Stimulated activated effector memory CD8-positive, alpha-beta T cell treated with anti-CD3 and anti-CD28 coated beads, Interleukin-12 subunit alpha, Interleukin-12 subunit beta, amount 100 ng/mL, for 72 hours (primary cell): ENCODE measurements at regions not wholly inside any gene's neighbourhood (a gene's known extent, or its start where the extent isn't known, plus 50 kb on each side); places are given as distances from the start of the nearest gene placed in this dataset.
"Not testable (repeated sequence)": the region's sequence is repeated elsewhere in the genome, so short reads cannot be mapped to it uniquely, and the experiment has no call there.

Experiments
- ATAC-seq: fragments of 150-1000 bp; cut with Tn5 transposase; 2 replicates; pipeline ENCODE4 v1.10.0; 2021
- DNase-seq, 2 donors: peaks; one replicate each; pipeline ENCODE4 v3.0.0; 2021 to 2022; ENCODE audit warnings: low spot score in 2 of 2
- H3K27ac Mint-ChIP-seq: one replicate; pipeline ENCODE4 v1.8.0; 2022; ENCODE audit warnings: mild to moderate bottlenecking, mixed read lengths
- H3K36me3 Mint-ChIP-seq: one replicate; pipeline ENCODE4 v1.8.0; 2022; ENCODE audit warnings: mild to moderate bottlenecking, mixed read lengths
- H3K4me1 Mint-ChIP-seq: one replicate; pipeline ENCODE4 v1.8.0; 2022; ENCODE audit warnings: mixed read lengths
- H3K4me3 Mint-ChIP-seq: one replicate; pipeline ENCODE4 v1.8.0; 2022; ENCODE audit warnings: mild to moderate bottlenecking, mixed read lengths
- H3K9me3 Mint-ChIP-seq: one replicate; pipeline ENCODE4 v1.8.0; 2022; ENCODE audit warnings: mixed read lengths

DNA sequence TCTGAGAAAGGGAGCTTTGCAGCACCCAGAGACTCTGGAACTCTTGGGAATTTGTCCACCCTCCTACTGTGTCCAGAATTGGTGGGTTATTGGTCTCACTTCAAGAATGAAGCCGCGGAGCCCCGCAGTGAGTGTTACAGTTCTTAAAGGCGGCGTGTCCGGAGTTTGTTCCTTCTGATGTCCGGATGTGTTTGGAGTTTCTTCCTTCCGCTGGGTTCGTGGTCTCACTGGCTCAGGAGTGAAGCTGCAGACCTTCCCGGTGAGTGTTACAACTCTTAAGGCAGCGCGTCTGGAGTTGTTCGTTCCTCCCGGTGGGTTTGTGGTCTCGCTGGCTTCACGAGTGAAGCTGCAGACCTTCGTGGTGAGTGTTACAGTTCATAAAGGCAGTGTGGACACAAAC is 824.7 kb downstream of the LRRTM4 start:
- H3K4me1 Mint-ChIP-seq, H3K36me3 Mint-ChIP-seq, H3K27ac Mint-ChIP-seq, H3K4me3 Mint-ChIP-seq, ATAC-seq, DNase-seq: not testable (repeated sequence)
- H3K9me3 Mint-ChIP-seq, result peaks cover 22% of the 10 kb centered on the region

GRCh38 chr2:76692908-76693307 is 829.3 kb downstream of the LRRTM4 start:
- H3K27ac Mint-ChIP-seq, result no peak overlapping the region
- DNase-seq (no peak), ATAC-seq (no peak)
- peaks cover 22% of the 10 kb centered on the region for H3K9me3 Mint-ChIP-seq
- H3K36me3 Mint-ChIP-seq, result no peaks in the 10 kb centered on the region
- no peak overlapping the region for H3K4me3 Mint-ChIP-seq
- no peaks in the 10 kb centered on the region for H3K4me1 Mint-ChIP-seq

- Mint-ChIP-seq H3K4me3 (no peak overlapping the region), H3K36me3 (no peaks in the 10 kb centered on the region), H3K4me1 (no peaks in the 10 kb centered on the region), H3K27ac (no peak overlapping the region), H3K9me3 (peaks cover 18% of the 10 kb centered on the region)
- ATAC-seq (no peak), DNase-seq (no peak)
Observed at GRCh38 chr2:76688732-76689131, 833.4 kb downstream of the LRRTM4 start.

- ATAC-seq (no peak), DNase-seq (no peak)
- Mint-ChIP-seq H3K4me3 (no peak overlapping the region), H3K27ac (no peak overlapping the region), H3K9me3 (peaks cover 19% of the 10 kb centered on the region), H3K4me1 (no peaks in the 10 kb centered on the region), H3K36me3 (no peaks in the 10 kb centered on the region)
Observed at GRCh38 chr2:76687923-76688322, 834.3 kb downstream of the LRRTM4 start.

- no peak for ATAC-seq
- peaks cover 16% of the 10 kb centered on the region for H3K9me3 Mint-ChIP-seq
- H3K36me3 Mint-ChIP-seq, result no peaks in the 10 kb centered on the region
Observed at GRCh38 chr2:76684756-76685155, 837.4 kb downstream of the LRRTM4 start.

DNA sequence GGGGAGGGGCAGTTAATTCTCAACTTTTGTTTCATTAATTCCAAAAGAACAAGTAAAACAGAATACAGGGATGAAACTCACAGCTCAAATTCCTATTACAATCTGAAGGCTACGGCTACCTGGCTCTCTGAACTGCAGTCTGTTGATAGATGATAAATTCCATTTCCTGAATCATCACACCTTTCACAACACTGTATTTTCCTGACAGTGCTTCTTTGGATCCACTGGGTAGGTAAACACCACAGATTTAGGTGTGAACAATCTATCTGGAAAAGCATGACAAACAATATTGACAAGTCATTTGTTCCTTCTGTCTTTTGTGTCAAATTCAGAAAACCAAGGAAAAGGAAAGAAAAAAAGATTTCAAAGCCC is 843.2 kb downstream of the LRRTM4 start:
- H3K4me1 Mint-ChIP-seq, result no peaks in the 10 kb centered on the region
- H3K27ac Mint-ChIP-seq, result no peak overlapping the region
- no peak for DNase-seq
- H3K9me3 Mint-ChIP-seq, result peaks cover 7% of the 10 kb centered on the region
- ATAC-seq, result no peak
- H3K4me3 Mint-ChIP-seq, result no peak overlapping the region
- H3K36me3 Mint-ChIP-seq, result no peaks in the 10 kb centered on the region

More at GRCh38 chr2:76684756-76685155, 837.4 kb downstream of the LRRTM4 start:
- DNase-seq, result no peak
- Mint-ChIP-seq H3K27ac (no peak overlapping the region), H3K4me3 (no peak overlapping the region), H3K4me1 (no peaks in the 10 kb centered on the region)

GRCh38 chr2:76678383-76679024 is 843.7 kb downstream of the LRRTM4 start:
- no peak overlapping the region for H3K27ac Mint-ChIP-seq
- no peak for ATAC-seq
- H3K36me3 Mint-ChIP-seq, result no peaks in the 10 kb centered on the region
- no peak overlapping the region for H3K4me3 Mint-ChIP-seq
- H3K9me3 Mint-ChIP-seq, result peaks cover 7% of the 10 kb centered on the region
- DNase-seq, result no peak
- H3K4me1 Mint-ChIP-seq, result no peaks in the 10 kb centered on the region

- Mint-ChIP-seq H3K9me3 (peaks cover 13% of the 10 kb centered on the region), H3K4me1 (no peaks in the 10 kb centered on the region), H3K36me3 (no peaks in the 10 kb centered on the region), H3K27ac (no peak overlapping the region), H3K4me3 (no peak overlapping the region)
- ATAC-seq (no peak), DNase-seq (no peak)
Observed at GRCh38 chr2:76675212-76675611, 847.0 kb downstream of the LRRTM4 start.

DNA sequence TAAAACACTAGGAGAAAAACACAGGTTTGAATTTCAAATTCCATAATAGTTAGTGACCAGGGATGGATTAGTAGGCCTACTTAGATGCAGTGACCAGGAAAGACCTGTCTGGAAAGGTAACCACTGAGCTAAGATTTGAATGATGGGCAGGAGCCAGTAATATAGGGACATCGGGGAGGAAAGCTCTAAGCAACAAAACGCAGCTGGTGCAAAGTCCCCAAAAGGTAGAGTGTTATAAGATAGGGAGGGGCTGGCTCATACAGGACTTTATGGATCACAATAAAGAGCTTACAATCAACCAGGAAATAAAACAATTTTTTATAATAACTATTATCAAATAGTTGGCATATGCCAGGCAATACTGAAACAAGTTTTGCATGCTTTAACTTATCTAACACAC is 849.4 kb downstream of the LRRTM4 start:
- Mint-ChIP-seq H3K4me3 (no peak overlapping the region), H3K36me3 (no peaks in the 10 kb centered on the region), H3K4me1 (no peaks in the 10 kb centered on the region), H3K9me3 (peaks cover 18% of the 10 kb centered on the region), H3K27ac (no peak overlapping the region)
- no peak for ATAC-seq
- DNase-seq, result no peak

DNA sequence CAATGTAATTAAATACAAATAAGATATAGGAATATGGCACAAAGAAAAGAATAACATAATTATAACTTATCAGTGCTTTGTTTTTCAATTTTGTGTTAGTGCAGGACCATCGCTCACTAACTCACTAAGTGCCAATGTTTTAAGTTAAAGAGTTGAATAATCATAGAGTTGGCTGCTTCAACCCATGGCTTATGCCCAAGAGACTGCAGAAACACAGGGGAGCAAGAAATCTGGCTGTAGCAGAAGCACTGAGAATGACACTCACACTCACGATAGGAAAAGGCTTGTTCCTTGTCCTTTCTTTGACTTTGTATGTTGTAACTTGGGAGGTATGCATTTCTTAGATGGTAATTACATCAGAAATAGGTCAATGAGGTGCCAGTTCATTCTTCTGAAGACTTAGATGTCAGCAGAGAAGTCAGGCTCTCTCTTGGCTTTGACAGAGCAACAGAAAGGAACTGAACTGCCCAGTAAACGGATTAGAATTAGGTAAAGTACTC is 852.2 kb downstream of the LRRTM4 start:
- Mint-ChIP-seq H3K36me3 (no peaks in the 10 kb centered on the region), H3K9me3 (peaks cover 14% of the 10 kb centered on the region), H3K4me1 (no peaks in the 10 kb centered on the region), H3K27ac (no peak overlapping the region), H3K4me3 (no peak overlapping the region)
- no peak for ATAC-seq
- no peak for DNase-seq

GRCh38 chr2:76668279-76668678 is 853.9 kb downstream of the LRRTM4 start:
- Mint-ChIP-seq H3K9me3 (peaks cover 18% of the 10 kb centered on the region), H3K4me3 (no peak overlapping the region), H3K36me3 (no peaks in the 10 kb centered on the region), H3K4me1 (no peaks in the 10 kb centered on the region), H3K27ac (no peak overlapping the region)
- ATAC-seq (no peak), DNase-seq (no peak)

- H3K27ac Mint-ChIP-seq, result no peak overlapping the region
- H3K4me1 Mint-ChIP-seq, result no peaks in the 10 kb centered on the region
- no peak for ATAC-seq
Observed at GRCh38 chr2:76667821-76668271, 854.3 kb downstream of the LRRTM4 start.

GRCh38 chr2:76642129-76642528 is 880.0 kb downstream of the LRRTM4 start:
- H3K36me3 Mint-ChIP-seq, result no peaks in the 10 kb centered on the region
- peaks cover 17% of the 10 kb centered on the region for H3K9me3 Mint-ChIP-seq
- ATAC-seq (no peak), DNase-seq (no peak)
- no peak overlapping the region for H3K4me3 Mint-ChIP-seq
- no peaks in the 10 kb centered on the region for H3K4me1 Mint-ChIP-seq
- no peak overlapping the region for H3K27ac Mint-ChIP-seq

More at GRCh38 chr2:76667821-76668271, 854.3 kb downstream of the LRRTM4 start:
- Mint-ChIP-seq H3K9me3 (peaks cover 20% of the 10 kb centered on the region), H3K36me3 (no peaks in the 10 kb centered on the region), H3K4me3 (no peak overlapping the region)
- DNase-seq, result no peak

- peaks cover 17% of the 10 kb centered on the region for H3K9me3 Mint-ChIP-seq
- H3K4me3 Mint-ChIP-seq, result no peak overlapping the region
- H3K36me3 Mint-ChIP-seq, result no peaks in the 10 kb centered on the region
- DNase-seq (no peak), ATAC-seq (no peak)
- H3K27ac Mint-ChIP-seq, result no peak overlapping the region
- H3K4me1 Mint-ChIP-seq, result no peaks in the 10 kb centered on the region
Observed at GRCh38 chr2:76641506-76641905, 880.7 kb downstream of the LRRTM4 start.

DNA sequence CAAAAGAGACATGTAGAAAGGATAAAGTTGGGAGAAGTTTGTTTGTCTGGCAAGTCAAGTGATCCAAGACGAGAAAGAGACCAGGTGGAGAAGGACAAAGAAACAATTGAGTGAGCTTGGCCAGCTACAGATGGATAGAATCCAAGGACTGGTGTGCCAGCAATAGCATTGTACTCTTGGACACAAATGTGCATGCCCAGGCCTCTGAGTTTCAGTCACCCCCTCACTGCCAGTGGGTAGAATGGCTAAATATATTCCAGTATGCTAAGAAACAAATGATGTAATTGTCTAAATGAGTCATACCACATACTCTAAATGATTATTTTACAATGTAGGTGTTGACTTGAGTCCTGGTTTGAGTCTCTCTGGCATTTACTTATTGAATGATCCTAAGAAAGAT is 881.3 kb downstream of the LRRTM4 start:
- Mint-ChIP-seq H3K9me3 (peaks cover 15% of the 10 kb centered on the region), H3K36me3 (no peaks in the 10 kb centered on the region), H3K4me3 (no peak overlapping the region), H3K4me1 (no peaks in the 10 kb centered on the region), H3K27ac (no peak overlapping the region)
- ATAC-seq (no peak), DNase-seq (no peak)

- DNase-seq, result no peak
- Mint-ChIP-seq H3K36me3 (no peaks in the 10 kb centered on the region), H3K27ac (no peak overlapping the region), H3K9me3 (peaks cover 13% of the 10 kb centered on the region), H3K4me3 (no peak overlapping the region), H3K4me1 (no peaks in the 10 kb centered on the region)
- no peak for ATAC-seq
Observed at GRCh38 chr2:76639171-76639680, 883.0 kb downstream of the LRRTM4 start.
